NCI-H82 treated with DMSO at 0.1 percent for 48 hours (cell line): ENCODE measurements at regions not wholly inside any gene's neighbourhood (a gene's known extent, or its start where the extent isn't known, plus 50 kb on each side); places are given as distances from the start of the nearest gene placed in this dataset.
"Not testable (repeated sequence)": the region's sequence is repeated elsewhere in the genome, so short reads cannot be mapped to it uniquely, and the experiment has no call there.

Source experiments
- DNase-seq: peaks from one replicate; lab custom pipeline; 2025; ENCODE audit not compliant: unreplicated experiment; lab: John Stamatoyannopoulos, UW

- not testable (repeated sequence) for DNase-seq
Measured at GRCh38 chr5:58308384-58308783, 151.5 kb downstream of the PLK2 start.

DNA sequence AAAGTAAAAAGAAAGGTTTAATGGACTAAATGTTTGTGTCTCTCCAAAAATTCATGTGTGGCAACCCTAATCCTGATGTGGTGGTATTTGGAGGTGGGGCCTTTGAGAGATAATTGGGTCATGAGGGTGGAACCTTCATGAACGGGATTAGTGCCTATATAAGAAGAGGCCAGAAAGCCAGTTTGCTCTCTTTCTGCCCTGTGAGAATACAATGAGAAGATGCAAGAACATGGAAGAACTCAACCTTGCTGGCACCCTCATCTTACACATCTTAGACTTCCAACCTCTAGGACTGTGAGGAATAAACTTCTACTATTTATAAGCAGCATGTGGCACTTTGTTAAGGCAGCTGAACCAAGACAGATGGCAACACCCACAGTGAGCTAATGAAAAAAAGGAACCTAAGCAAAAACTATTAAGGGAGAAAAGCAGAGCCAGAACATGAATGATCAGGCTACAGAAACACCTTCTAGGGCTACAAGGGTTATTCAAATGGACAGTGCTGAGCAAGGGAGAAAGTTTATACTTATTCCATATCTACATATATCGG, 159.5 kb downstream of the PLK2 start:
- no peak for DNase-seq

GRCh38 chr5:58299256-58299655, 160.6 kb downstream of the PLK2 start:
- DNase-seq = no peak

DNA sequence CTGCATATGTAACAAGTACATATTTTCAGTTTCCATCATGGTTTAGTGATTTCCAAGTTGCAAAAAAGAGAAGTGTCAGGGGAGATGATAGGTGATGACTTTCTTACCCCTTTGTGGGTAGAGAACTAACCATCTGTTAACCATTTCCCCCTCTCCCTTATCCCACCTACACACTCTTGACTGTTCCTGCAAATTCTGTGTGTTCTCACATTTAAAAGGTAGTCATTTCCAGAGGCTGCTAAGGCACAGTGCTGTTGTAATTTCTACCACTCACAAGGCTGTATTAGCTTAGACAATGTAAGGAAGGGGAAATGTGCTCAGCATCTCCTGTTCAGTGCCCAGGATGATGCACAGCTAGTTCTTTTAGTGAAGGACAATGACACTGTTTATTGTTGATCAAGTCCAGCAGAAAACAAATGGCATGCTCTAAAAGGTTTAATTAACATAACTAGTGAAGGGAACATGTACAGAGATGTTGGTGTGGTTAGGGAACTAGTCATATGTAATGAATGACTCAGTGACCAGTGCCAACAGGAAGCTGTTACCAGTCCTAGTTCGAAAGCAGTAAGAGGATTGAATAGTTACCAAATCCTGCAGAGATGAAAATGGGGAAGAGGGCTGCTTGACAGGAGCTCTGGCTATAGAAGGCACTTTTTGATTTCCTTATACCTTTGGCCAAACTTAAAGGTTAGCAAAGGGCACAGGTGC, 165.1 kb downstream of the PLK2 start:
- DNase-seq = no peak

DNA sequence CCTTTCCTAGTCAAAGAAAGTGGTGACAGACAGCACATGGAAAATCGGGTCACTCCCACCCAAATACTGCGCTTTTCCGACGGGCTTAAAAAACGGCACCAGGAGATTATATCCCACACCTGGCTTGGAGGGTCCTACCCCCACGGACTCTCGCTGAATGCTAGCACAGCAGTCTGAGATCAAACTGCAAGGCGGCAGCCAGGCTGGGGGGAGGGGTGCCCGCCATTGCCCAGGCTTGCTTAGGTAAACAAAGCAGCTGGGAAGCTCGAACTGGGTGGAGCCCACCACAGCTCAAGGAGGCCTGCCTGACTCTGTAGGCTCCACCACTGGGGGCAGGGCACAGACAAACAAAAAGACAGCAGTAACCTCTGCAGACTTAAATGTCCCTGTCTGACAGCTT, 171.6 kb downstream of the PLK2 start:
- not testable (repeated sequence) for DNase-seq

DNA sequence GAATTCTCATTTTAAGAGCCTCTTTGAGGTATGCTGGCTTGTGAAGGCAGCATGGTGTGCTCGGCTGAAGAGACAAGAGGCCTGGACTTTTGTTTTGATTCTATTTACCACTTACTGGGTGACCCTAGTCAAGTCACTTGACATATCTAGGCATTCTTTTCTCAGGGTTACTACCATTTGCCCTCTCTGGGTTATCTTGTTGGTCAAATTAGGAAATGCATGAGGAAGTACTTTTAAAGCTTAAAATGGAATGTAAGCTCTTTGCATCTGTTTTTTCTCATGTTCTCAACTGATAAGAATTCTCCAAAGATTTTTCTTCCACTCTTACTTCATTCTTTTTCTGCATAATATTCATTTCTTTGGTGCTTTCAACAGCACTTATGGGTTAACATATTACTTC, 173.1 kb downstream of the PLK2 start:
- DNase-seq = no peak

DNA sequence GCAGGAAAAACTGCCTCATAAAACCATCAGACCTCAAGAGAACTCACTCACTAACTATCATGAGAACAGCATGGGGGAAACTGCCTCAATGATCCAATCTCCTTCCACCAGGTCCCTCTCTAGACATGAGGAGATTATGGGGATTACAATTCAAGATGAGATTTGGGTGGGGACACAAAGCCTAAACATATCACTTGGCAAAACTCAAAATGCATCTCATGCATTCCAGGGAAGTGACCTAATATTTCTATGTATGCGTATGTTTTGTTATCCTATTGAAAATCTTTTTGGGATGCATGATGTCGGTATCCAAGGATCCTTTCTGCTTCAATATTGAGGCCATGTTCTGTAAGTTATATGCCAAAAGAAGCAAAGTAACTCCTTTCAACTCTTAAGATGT, 174.0 kb downstream of the PLK2 start:
- DNase-seq = no peak

DNA sequence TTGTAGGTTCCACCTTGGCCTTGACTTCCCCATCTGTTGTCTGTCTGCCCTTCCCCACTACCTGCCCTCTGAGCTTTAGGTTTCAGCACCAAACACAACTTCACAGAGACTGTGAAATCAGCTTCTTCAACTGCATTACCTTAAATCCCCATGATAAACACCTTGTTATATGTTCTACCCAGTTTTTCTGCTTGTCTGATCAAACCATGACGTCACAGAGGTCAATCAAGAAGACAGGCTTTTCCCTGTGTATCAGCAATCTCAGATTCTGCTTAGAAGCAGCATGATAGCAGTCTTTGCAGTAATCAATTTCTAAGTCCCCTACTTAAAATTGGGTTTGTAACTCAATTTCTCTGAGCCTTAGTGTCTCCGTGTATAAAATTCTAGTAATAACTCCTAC, 175.0 kb downstream of the PLK2 start:
- no peak for DNase-seq

DNA sequence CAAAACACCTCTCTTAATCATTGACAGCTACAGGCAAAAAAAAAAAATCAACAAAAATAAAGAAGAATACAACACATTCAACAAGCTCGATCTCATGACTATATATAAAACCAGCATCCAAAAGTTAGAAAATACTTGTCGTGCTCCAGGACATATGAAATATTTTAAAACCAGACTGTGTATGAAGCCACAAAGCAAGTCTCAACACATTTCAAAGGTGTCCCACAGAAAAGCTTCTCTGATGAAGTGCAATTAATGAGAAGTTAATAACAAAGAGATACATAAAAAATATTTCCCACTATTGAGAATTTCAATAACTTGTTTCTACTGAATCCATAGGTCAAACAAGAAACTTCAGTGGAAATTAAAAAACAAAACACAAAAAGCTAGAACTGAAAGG, 178.7 kb downstream of the PLK2 start:
- DNase-seq = no peak

GRCh38 chr5:58279259-58279658, 180.6 kb downstream of the PLK2 start:
- no peak for DNase-seq

DNA sequence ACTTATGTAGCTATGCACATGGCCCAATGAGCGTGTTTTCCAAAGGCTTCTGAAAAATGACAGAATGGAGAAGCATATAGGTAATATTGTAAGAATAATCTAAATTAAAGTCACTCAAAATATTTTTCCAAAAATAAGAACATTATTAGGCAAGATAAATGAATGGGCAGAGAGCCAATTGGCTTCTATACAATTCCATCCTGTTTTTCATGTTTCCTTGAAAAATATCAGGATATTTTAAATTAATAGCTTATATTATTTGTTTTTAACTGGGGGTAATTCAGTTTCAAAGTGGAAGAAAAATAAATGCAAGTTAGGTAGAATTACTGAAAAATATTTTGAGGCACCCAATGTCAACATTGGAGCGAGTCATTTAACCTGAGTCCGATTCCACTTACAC, 183.5 kb downstream of the PLK2 start:
- DNase-seq = no peak

GRCh38 chr5:58275516-58275915, 184.4 kb downstream of the PLK2 start:
- no peak for DNase-seq

- DNase-seq = no peak
Measured at GRCh38 chr5:58274191-58274590, 185.7 kb downstream of the PLK2 start.

- DNase-seq = no peak
Measured at GRCh38 chr5:58273711-58274110, 186.2 kb downstream of the PLK2 start.

DNA sequence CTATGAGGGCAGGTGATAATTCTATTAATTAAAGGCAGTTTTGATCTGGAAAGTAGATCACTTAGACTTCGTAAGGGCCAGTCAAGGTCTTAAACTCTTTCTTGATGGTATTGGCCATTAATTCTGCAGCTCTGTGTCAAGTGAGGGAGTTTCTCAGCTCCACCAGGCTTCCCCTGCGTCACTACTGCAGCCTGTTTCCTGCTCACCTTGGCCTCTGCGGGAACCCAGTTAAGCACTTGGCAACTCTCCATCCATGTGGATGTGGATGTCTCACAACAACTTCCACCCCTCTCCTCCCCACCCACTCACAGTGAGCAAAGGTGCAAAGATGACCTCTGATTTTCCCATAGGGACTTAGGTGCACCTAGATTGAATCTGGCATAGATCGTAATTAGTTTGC, 191.6 kb downstream of the PLK2 start:
- DNase-seq = no peak

DNA sequence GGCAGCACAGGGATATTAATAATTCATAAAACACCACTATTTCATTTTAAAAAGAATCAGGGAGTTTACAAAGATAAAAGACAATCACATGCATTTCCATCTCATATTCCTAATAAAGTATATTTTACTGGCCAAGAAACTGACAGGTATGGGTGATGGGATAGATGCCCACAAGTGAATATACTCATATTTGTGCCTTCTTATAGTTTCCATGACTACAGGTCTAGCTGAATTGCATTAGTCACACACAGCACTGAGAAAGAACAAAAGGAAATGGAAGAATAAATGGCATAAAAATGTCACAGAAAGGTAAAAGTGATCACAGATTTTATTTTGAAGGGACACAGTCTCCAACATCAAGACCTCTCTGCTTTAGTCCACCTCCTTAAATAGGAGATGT, 193.5 kb downstream of the PLK2 start:
- DNase-seq = no peak

DNA sequence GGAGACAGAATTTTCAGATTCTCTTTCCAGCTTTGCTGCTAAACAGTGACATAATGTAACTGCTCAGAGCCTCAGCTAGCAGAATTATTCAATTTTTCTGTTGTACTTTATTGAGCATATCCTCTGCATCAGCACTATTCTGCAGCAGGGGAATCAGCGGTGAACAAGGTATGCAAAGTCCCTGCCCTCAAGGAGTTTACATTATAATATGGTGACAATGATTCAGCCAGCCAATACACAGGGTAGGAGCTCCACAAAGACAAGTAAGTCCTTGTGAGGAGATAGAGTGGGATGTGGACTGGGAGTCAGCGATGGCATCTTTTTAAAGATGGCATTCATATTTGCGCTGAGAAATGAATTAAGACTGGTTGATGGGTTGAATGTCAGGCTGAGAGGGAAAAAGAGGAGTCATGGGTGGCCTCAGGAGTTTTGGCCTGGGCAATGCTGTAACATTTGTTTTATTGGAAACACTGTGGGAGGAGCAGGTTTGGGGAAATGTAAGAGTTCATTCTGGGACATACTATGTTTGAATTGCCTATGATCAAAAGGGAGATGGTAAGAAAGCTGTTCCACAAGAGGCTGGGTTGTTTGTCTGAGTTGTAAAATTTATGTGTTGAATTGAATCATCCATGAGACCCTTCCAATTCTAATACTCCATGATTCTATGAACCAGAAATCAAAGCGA, 194.5 kb downstream of the PLK2 start:
- no peak for DNase-seq

DNA sequence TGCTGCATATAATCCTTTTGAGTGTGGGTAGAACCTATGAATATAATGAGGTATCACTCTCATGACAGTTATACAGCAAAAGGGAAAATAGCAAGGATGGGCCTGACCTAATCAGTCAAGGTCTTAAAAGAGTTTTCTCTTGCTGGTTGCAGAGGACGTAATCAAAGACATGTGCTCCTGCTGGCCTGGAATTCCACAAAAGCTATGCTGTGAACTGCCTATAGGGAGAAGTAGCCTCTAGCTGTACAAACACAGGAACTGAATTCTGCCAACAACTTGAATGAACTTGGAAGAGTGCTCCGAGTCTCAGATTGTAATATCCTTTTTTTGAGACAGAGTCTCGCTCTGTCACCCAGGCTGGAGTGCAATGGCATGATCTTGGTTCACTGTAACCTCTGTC, 195.6 kb downstream of the PLK2 start:
- no peak for DNase-seq

DNA sequence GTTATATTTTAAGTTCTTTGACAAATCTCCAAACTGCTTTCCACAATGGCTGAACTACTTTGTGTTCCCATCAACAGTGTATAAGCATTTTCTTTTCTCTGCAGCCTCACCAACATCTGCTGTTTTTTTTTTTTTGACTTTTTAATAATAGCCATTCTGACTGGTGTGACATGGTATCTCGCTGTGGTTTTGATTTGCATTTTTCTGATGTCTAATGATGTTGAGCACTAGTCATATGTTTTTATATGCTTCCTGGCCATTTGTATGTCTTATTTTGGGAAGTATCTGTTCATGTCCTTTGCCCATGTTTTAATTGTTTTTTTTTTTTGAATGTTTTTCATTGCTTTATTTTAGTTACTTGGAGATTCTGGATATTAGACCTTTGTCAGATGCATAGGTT, 196.6 kb downstream of the PLK2 start:
- DNase-seq = no peak

- DNase-seq = no peak
Measured at GRCh38 chr5:58262226-58262625, 197.7 kb downstream of the PLK2 start.

GRCh38 chr5:58261605-58262004, 198.3 kb downstream of the PLK2 start:
- no peak for DNase-seq

DNA sequence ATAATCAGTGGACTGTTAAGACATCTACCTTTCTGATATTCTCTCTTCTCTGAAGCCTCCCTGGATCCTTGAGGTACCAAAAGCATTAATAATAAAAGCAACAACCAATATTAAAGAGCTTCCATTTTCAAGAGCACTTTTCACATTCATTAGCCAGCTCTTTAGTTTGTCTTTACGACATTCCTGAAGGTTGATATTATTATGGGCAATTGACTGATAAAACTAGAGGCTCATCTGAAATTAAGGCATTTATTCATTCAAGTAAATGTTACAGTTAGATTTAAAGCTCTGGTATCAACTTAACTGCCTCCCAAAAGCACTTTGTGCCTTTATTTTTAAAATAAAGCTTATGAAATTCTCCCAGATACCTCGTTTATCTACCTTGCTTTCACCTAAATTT, 199.6 kb downstream of the PLK2 start:
- DNase-seq = no peak
